SH-SY5Y (cell line): ENCODE measurements at regions not wholly inside any gene's neighbourhood (a gene's known extent, or its start where the extent isn't known, plus 50 kb on each side); places are given as distances from the start of the nearest gene placed in this dataset.

ENCODE experiments used
- GATA2 ChIP-seq: IDR thresholded peaks from 2 replicates; pipeline ENCODE4 v1.6.1; 2011; ENCODE audit warnings: mild to moderate bottlenecking, low read depth, low read length
- GATA3 ChIP-seq: IDR thresholded peaks from 2 replicates; pipeline ENCODE4 v1.6.1; 2011; ENCODE audit warnings: low read depth, mild to moderate bottlenecking, low read length, moderate library complexity

GRCh38 chr7:29619111-29619510, 55.5 kb downstream of the PRR15 start:
- no peak for TF ChIP-seq GATA3
- no peak for TF ChIP-seq GATA2

DNA sequence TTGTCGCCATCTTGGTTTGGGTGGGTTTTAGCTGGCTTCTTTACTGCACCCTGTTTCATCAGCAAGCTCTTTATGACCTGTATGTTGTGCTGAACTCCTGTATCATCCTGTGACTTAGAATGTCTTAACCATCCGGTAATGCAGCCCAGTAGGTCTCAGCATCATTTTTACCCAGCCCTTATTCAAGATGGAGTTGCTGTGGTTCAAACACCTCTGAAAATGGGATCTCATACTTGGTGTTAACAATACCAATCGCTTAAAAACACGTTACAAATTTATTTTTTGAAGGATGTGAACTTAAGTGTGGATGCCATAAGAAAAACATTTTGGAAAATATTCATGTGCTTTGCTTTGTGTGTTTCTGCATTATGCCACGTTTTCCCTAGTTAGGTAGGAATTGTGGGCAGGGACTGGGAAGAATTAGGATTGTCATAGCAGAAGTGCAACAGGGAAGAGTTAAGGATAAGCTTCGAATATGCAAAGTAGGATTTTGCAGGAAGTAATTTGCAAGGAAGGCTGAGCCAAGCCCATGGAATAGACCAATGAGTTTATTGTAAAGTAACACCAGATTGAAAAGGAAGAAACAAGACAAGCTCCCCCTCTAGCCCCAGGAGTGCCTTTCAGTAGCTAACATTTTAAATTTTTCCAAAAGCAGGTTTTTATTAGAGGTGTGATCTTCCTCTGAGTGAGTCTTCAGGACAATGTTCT, 56.4 kb downstream of the PRR15 start:
- TF ChIP-seq GATA2 = no peak
- TF ChIP-seq GATA3 = no peak

DNA sequence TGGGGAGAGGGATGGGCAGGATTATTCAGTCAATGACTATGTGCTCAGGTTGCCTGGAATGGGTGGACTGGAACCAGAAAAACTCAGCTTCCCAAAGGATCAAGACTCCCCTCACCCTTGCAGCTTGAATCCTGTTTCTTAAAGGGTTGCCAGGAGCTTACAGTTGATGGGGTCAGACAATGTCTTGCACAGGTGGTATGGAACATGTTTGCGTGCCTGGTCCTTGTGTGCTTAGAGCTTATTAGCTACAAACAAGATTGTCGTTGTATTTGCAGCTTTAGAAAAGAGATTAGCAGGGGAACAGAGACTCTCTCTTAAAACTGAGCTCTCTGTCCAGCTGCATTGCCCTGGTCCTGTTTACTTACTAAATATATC, 56.9 kb downstream of the PRR15 start:
- TF ChIP-seq GATA3 (no peak), GATA2 (no peak)

DNA sequence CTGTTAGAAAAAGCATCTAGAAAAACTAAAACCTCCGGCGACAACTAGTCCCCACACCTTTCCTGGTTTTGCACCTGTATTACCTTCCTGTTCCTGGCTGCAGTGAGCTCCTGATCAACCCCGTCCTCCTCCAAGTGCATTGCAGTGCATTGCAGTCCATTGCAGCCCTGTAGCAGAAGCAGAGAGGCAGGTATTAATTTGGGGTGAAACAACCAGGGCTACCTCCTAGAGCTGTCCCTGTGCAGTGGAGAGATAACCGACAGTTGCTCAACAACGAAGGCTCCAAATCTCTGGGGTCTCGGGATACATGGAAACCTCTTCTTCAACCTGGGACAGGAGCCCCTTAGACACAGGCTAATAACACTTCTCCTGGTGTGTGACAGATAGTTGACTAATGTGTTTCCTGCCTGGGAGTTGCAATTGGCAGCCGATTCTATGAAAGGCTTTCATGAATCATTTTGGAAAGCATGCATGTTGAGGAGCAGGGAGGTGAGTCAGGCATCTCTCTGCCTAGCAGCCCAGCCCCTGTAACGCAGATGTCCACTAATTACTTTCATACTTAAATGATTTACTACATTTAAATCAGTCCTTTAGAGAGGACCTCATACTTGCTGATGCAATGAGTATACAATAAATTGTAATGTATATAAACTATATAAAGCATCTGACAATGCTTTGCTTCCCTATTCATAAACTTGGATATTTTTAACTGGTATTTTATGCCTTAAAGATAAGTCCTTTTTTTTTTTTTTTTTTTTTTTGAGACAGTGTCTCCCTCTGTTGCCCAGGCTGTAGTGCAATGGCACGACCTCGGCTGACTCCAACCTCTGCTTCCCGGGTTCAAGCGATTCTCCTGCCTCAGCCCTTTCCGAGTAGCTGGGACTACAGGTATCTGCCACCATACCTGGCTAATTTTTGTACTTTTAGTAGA, 59.0 kb downstream of the PRR15 start:
- TF ChIP-seq GATA3 (no peak), GATA2 (no peak)

DNA sequence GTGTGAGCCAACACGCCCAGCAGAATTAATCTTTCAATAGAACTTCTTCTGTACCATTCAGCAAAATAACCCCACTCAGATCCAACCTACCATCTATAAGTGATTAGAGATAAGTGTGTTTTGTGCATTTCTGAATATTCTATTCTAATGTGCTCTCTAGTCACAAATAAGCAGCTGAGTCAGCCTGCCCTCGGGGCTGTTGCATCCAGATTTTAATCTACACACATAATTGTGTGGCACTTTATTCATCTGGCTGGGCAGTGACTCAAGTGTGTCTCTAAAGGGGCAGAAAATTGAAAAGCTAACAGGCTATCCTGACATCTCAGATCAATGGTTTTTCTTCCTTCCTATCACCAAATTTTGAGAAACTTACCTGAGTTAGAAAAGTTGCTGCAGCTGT, 60.3 kb downstream of the PRR15 start:
- TF ChIP-seq GATA2 (peak; percentile 48; the same call in 1 of the 2 replicates), GATA3 (no peak)

DNA sequence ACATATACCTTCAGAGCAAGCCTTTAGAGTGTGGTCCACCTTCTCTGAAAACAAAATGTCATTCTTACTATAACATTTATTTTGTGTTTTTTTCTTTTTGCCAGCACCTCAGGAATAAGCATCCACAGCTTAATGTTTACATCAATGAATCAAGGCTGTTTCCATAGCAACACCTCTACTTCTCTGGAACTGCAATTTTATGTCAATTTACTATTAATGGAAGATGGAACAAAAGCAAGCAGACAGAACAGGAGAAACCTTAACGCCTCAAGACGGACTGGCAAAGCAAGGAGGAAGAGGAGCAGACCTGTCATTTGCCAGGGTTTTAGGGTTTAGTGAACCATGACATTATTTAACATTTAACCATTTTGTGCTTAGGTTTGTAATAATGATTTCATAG, 63.1 kb downstream of the PRR15 start:
- no peak for TF ChIP-seq GATA3
- no peak for TF ChIP-seq GATA2

GRCh38 chr7:29627631-29628030, 64.0 kb downstream of the PRR15 start:
- TF ChIP-seq GATA2 = no peak
- TF ChIP-seq GATA3 = no peak

- TF ChIP-seq GATA2 = no peak
- no peak for TF ChIP-seq GATA3
Observed at GRCh38 chr7:29629507-29629906, 65.9 kb downstream of the PRR15 start.

- TF ChIP-seq GATA3 (no peak), GATA2 (no peak)
Observed at GRCh38 chr7:29636009-29636351, 72.3 kb downstream of the PRR15 start.

DNA sequence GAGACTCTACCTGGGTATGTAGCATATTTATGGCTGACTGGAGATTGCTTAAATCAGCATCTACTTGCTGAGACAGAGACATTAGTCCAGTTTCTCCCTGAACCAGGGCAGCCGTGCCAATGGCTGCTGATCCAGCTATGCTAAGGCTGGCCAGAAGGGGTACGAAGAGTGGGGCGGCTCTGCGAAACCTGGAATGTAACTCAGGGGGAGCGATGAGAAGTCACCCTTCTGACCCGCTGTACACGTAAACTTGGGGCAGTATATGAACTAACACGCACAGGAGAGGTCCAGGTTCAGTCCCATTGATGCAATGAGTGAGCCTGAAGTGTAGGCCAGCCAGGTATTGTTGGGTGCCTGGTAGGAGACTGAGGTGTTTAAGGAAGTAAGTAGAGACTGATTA, 73.7 kb downstream of the PRR15 start:
- TF ChIP-seq GATA2 (no peak), GATA3 (no peak)

- TF ChIP-seq GATA3 (no peak), GATA2 (no peak)
Observed at GRCh38 chr7:29639386-29639785, 75.8 kb downstream of the PRR15 start.

GRCh38 chr7:29639886-29640595, 76.4 kb downstream of the PRR15 start:
- TF ChIP-seq GATA2 = no peak
- no peak for TF ChIP-seq GATA3

GRCh38 chr7:29641651-29642050, 78.0 kb downstream of the PRR15 start:
- no peak for TF ChIP-seq GATA2
- TF ChIP-seq GATA3 = no peak

DNA sequence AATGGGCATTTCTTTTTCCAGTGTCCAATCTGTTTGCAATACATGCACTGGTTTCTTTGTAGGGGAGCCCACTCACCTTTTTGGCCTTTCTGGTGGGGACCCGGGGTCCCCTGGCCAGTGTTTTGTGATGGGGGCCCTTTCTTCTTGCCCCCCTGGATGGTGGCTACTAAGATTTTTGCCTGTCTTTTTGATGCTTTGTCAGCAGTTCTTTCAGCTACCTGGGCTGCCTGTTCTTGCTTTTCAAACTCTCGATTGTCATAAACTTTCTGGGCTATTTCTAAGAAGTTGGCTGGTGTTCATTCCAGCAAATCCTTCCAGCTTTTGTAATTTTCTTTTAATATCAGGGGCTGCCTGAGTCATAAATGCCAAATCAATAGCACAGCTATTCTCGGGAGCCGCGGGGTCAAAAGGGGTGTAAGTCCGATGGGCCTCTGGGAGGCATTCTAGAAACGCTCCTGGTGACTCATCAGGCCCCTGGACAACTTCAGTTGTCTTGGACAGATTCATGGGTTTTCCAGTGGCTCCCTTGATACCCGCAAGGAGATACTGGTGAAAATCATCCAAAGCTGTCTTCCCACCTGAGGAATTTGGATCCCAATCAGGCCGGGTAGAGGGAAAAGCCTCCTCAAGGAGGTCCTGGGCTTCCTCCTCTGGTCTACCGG, 79.0 kb downstream of the PRR15 start:
- TF ChIP-seq GATA2 = no peak
- TF ChIP-seq GATA3 = no peak
